ENCODE measurements at regions not wholly inside any gene's neighbourhood (a gene's known extent, or its start where the extent isn't known, plus 50 kb on each side); places are given as distances from the start of the nearest gene placed in this dataset.

- TF ChIP-seq, protein P1, sequence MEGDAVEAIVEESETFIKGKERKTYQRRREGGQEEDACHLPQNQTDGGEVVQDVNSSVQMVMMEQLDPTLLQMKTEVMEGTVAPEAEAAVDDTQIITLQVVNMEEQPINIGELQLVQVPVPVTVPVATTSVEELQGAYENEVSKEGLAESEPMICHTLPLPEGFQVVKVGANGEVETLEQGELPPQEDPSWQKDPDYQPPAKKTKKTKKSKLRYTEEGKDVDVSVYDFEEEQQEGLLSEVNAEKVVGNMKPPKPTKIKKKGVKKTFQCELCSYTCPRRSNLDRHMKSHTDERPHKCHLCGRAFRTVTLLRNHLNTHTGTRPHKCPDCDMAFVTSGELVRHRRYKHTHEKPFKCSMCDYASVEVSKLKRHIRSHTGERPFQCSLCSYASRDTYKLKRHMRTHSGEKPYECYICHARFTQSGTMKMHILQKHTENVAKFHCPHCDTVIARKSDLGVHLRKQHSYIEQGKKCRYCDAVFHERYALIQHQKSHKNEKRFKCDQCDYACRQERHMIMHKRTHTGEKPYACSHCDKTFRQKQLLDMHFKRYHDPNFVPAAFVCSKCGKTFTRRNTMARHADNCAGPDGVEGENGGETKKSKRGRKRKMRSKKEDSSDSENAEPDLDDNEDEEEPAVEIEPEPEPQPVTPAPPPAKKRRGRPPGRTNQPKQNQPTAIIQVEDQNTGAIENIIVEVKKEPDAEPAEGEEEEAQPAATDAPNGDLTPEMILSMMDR (IDR thresholded peaks at IDR 0.05; ENCODE audit: low read length): no peak
- no peak for TF ChIP-seq EZH2 (optimal IDR thresholded peaks at IDR 0.05; ENCODE audit: low read depth, low read length)
Observed at GRCh38 chr1:72438270-72438669, 155.9 kb upstream of the NEGR1 start.
